Neural cell (in vitro differentiated cells): ENCODE measurements at regions not wholly inside any gene's neighbourhood (a gene's known extent, or its start where the extent isn't known, plus 50 kb on each side); places are given as distances from the start of the nearest gene placed in this dataset.

Source experiments
- H2AFZ ChIP-seq: fragments of 200-600, 300-800 bp; sonication (generic), shearing (Covaris generic); 2 replicates; pipeline ENCODE4 v1.6.0; 2014; ENCODE audit warnings: low read depth, mild to moderate bottlenecking, antibody characterized with exemption, low read length, moderate library complexity
- H3F3A ChIP-seq: fragments of 200-600 bp; shearing (Covaris generic); 2 replicates; pipeline ENCODE4 v1.6.1; 2016; ENCODE audit warnings: mild to moderate bottlenecking, moderate library complexity, mixed read lengths, antibody characterized with exemption, low read length; ENCODE audit not compliant: insufficient read depth, poor library complexity, severe bottlenecking
- H3K27ac ChIP-seq: fragments of 200-600, 300-800 bp; sonication (generic), shearing (Covaris generic); 2 replicates; pipeline ENCODE4 v1.5.1; 2014; ENCODE audit warnings: mild to moderate bottlenecking, low read length, moderate library complexity
- H3K27me3 ChIP-seq: fragments of 300-800, 200-600 bp; sonication (generic), shearing (Covaris generic); 2 replicates; pipeline ENCODE4 v1.6.0; 2014; ENCODE audit warnings: mild to moderate bottlenecking, low read depth, low read length, moderate library complexity; ENCODE audit not compliant: insufficient read depth
- H3K36me3 ChIP-seq: fragments of 300-800, 200-600 bp; sonication (generic), shearing (Covaris generic); 2 replicates; pipeline ENCODE4 v1.5.1; 2014; ENCODE audit warnings: mild to moderate bottlenecking, antibody characterized with exemption, low read length, moderate library complexity; ENCODE audit not compliant: insufficient read depth
- H3K4me2 ChIP-seq: fragments of 300-800, 200-600 bp; sonication (generic), shearing (Covaris generic); 2 replicates; pipeline ENCODE4 v1.6.0; 2014; ENCODE audit warnings: mild to moderate bottlenecking, low read length
- H3K4me3 ChIP-seq: fragments of 300-800, 200-600 bp; sonication (generic), shearing (Covaris generic); 2 replicates; pipeline ENCODE4 v1.5.1; 2014; ENCODE audit warnings: mild to moderate bottlenecking, low read length, moderate library complexity
- H3K79me2 ChIP-seq: fragments of 200-600 bp; shearing (Covaris generic); replicated peaks from 2 replicates; pipeline ENCODE4 v1.6.0; 2014; ENCODE audit warnings: mild to moderate bottlenecking, low read length, moderate library complexity; ENCODE audit not compliant: insufficient read depth
- H3K9ac ChIP-seq: fragments of 300-800, 200-600 bp; sonication (generic), shearing (Covaris generic); 2 replicates; pipeline ENCODE4 v1.6.1; 2016; ENCODE audit warnings: mild to moderate bottlenecking, low read length, mixed read lengths
- H3K9me2 ChIP-seq: fragments of 200-600 bp; shearing (Covaris generic); 2 replicates; pipeline ENCODE4 v1.6.1; 2016; ENCODE audit warnings: mild to moderate bottlenecking, low read length, mixed read lengths; ENCODE audit not compliant: insufficient read depth
- H3K9me3 ChIP-seq: fragments of 200-600, 300-800 bp; sonication (generic), shearing (Covaris generic); 2 replicates; pipeline ENCODE4 v1.6.1; 2016; ENCODE audit warnings: mild to moderate bottlenecking, mixed run types, low read length, moderate library complexity, mixed read lengths
- H4K20me1 ChIP-seq: fragments of 200-600 bp; shearing (Covaris generic); 2 replicates; pipeline ENCODE4 v1.6.1; 2016; ENCODE audit warnings: mild to moderate bottlenecking, mixed run types; ENCODE audit not compliant: insufficient read depth
- EP300 ChIP-seq: fragments of 450-650 bp; conservative IDR thresholded peaks from 2 replicates; pipeline ENCODE4 v1.6.1; 2014; ENCODE audit warnings: antibody characterized with exemption, mild to moderate bottlenecking, moderate library complexity; ENCODE audit not compliant: poor library complexity, severe bottlenecking
- POLR2AphosphoS5 ChIP-seq: IDR thresholded peaks from 2 replicates; pipeline ENCODE4 v1.6.1; 2012
- RAD21 ChIP-seq: fragments of 450-650 bp; conservative IDR thresholded peaks from 2 replicates; pipeline ENCODE4 v1.6.1; 2014; ENCODE audit warnings: antibody characterized with exemption, mild to moderate bottlenecking, moderate library complexity
- SMC3 ChIP-seq: fragments of 450-650 bp; conservative IDR thresholded peaks from 2 replicates; pipeline ENCODE4 v1.6.1; 2014; ENCODE audit warnings: antibody characterized with exemption, mild to moderate bottlenecking, moderate library complexity; ENCODE audit not compliant: poor library complexity
- TAF1 ChIP-seq: IDR thresholded peaks from 2 replicates; pipeline ENCODE4 v1.6.1; 2012; ENCODE audit warnings: low read depth
- TF ChIP-seq, protein P1 (sequence below): fragments of 450-650 bp; IDR thresholded peaks from 2 replicates; pipeline ENCODE4 v1.5.1; 2014; ENCODE audit warnings: antibody characterized with exemption, mild to moderate bottlenecking, moderate library complexity; ENCODE audit not compliant: poor library complexity, severe bottlenecking
- TF ChIP-seq, protein P2 (sequence below): IDR thresholded peaks from 2 replicates; pipeline ENCODE4 v1.6.1; 2012; ENCODE audit warnings: borderline replicate concordance

DNA sequence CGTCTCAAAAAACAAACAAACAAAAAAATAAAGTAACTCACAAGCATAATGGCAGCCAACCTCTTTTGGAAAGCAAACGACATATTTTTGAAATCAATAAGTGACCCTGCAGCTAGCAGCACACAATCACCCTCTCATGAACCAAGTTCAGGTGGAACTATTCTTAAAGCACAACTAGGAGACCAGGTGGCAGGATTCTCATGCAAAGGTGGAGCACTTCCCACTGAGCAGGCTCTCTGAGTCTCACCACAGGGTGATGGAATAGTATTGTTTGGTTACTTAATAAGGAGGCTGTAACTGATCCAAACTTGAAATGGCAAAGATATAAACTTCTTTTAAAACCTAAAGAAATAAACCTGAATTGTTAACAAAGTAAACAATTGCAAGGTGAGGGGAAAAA, 1293.1 kb downstream of the PCDH19 start (continued):
- TF ChIP-seq, protein P1, sequence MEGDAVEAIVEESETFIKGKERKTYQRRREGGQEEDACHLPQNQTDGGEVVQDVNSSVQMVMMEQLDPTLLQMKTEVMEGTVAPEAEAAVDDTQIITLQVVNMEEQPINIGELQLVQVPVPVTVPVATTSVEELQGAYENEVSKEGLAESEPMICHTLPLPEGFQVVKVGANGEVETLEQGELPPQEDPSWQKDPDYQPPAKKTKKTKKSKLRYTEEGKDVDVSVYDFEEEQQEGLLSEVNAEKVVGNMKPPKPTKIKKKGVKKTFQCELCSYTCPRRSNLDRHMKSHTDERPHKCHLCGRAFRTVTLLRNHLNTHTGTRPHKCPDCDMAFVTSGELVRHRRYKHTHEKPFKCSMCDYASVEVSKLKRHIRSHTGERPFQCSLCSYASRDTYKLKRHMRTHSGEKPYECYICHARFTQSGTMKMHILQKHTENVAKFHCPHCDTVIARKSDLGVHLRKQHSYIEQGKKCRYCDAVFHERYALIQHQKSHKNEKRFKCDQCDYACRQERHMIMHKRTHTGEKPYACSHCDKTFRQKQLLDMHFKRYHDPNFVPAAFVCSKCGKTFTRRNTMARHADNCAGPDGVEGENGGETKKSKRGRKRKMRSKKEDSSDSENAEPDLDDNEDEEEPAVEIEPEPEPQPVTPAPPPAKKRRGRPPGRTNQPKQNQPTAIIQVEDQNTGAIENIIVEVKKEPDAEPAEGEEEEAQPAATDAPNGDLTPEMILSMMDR = no peak

DNA sequence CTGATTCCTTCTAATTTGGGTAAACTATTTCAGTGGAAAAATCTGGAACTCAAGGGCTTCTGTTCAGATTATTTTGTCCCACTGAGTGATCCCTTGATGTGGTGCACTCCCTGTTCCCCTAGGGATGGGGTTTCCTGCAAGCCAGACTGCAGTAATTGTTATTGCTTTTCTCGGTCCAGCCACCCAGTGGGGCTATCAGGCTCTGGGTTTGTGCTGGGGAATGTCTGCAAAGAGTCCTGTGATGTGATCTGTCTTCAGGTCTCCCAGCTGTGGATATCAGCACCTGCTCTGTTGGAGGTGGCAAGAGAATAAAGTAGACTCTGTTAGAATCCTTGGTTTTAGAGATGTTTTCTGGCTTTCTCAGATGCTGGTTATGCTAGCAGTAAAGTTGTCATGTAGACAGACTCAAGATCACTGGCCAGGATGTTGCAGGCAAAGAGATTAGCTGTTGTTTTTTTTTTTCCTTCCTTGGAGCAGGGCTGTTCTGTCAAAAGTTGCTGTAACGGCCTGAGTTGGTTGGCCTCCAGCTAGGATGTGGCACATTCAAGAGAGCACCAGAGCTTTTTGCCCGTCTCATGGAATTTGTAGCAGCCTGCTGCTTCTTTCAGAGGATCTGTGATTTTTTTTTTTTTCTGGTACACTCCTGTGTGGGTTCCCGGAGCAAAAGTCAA, 1314.0 kb downstream of the PCDH19 start:
- Histone ChIP-seq H3K4me2 (no peak overlapping the region), H2AFZ (no peak overlapping the region), H3K4me3 (no peak overlapping the region), H3K27me3 (no peaks in the 10 kb centered on the region), H3K9me2 (no peaks in the 10 kb centered on the region), H3K9ac (no peak overlapping the region), H3F3A (no peaks in the 10 kb centered on the region), H3K36me3 (no peaks in the 10 kb centered on the region), H3K27ac (no peak overlapping the region), H4K20me1 (no peaks in the 10 kb centered on the region), H3K79me2 (no peaks in the 10 kb centered on the region), H3K9me3 (no peaks in the 10 kb centered on the region)
- no peak for TF ChIP-seq RAD21
- no peak for TF ChIP-seq TAF1
- no peak for TF ChIP-seq EP300
- TF ChIP-seq, protein P2, sequence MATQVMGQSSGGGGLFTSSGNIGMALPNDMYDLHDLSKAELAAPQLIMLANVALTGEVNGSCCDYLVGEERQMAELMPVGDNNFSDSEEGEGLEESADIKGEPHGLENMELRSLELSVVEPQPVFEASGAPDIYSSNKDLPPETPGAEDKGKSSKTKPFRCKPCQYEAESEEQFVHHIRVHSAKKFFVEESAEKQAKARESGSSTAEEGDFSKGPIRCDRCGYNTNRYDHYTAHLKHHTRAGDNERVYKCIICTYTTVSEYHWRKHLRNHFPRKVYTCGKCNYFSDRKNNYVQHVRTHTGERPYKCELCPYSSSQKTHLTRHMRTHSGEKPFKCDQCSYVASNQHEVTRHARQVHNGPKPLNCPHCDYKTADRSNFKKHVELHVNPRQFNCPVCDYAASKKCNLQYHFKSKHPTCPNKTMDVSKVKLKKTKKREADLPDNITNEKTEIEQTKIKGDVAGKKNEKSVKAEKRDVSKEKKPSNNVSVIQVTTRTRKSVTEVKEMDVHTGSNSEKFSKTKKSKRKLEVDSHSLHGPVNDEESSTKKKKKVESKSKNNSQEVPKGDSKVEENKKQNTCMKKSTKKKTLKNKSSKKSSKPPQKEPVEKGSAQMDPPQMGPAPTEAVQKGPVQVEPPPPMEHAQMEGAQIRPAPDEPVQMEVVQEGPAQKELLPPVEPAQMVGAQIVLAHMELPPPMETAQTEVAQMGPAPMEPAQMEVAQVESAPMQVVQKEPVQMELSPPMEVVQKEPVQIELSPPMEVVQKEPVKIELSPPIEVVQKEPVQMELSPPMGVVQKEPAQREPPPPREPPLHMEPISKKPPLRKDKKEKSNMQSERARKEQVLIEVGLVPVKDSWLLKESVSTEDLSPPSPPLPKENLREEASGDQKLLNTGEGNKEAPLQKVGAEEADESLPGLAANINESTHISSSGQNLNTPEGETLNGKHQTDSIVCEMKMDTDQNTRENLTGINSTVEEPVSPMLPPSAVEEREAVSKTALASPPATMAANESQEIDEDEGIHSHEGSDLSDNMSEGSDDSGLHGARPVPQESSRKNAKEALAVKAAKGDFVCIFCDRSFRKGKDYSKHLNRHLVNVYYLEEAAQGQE = no peak
- no peak for TF ChIP-seq SMC3
- no peak for TF ChIP-seq POLR2AphosphoS5

DNA sequence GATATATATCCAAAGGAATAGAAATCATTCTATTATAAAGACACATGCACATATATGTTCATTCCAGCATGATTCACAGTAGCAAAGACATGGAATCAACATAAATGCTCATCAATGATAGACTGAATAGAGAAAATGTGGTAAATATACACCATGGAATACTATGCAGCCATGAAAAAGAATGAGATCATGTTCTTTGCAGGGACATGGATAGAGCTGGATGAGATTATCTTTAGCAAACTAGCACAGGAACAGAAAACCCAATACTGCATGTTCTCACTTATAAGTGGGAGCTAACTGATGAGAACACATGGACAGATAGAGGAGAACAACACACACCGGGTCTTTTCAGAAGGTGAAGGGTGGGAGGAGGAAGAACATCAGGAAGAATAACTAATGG, 1318.6 kb downstream of the PCDH19 start:
- H3K27ac ChIP-seq = no peak overlapping the region
- H3K4me3 ChIP-seq = no peak overlapping the region
- H3F3A ChIP-seq = no peaks in the 10 kb centered on the region
- no peaks in the 10 kb centered on the region for H4K20me1 ChIP-seq
- H3K9me3 ChIP-seq = no peaks in the 10 kb centered on the region
- no peak overlapping the region for H3K4me2 ChIP-seq
- no peaks in the 10 kb centered on the region for H3K79me2 ChIP-seq
- H3K9me2 ChIP-seq = no peaks in the 10 kb centered on the region
- no peaks in the 10 kb centered on the region for H3K36me3 ChIP-seq
- TF ChIP-seq, protein P1 = no peak
- no peak for TF ChIP-seq EP300
- H3K27me3 ChIP-seq = no peaks in the 10 kb centered on the region
- no peak overlapping the region for H3K9ac ChIP-seq
- H2AFZ ChIP-seq = no peak overlapping the region
